A673 (cell line): ENCODE measurements at regions not wholly inside any gene's neighbourhood (a gene's known extent, or its start where the extent isn't known, plus 50 kb on each side); places are given as distances from the start of the nearest gene placed in this dataset.

Experiments
- BruUV-seq: library from RNA; stranded (reverse); fragments of 400-500 nt; replicated peaks from 2 replicates; lab custom pipeline; 2021; lab: Mats Ljungman, UMichigan
- CTCF ChIA-PET: fragments of 300-600 bp; sonication (Branson Sonifier 250); formaldehyde crosslinking; loops from one replicate; lab custom pipeline; 2022; ENCODE audit warnings: antibody characterized with exemption; lab: Charles Lee
- POLR2A ChIA-PET: fragments of 300-600 bp; sonication (Branson Sonifier 250); formaldehyde crosslinking; loops from one replicate; lab custom pipeline; 2022; ENCODE audit warnings: antibody characterized with exemption; ENCODE audit not compliant: low non-redundant PET; lab: Charles Lee
- DNase-seq: peaks from one replicate; pipeline ENCODE4 v3.0.0-alpha.2; 2015; ENCODE audit warnings: low spot score
- H3K27ac ChIP-seq: fragments of 200-600 bp; sonication (generic); 2 replicates; pipeline ENCODE4 v1.5.1; 2016; ENCODE audit warnings: mixed run types, low read depth, mild to moderate bottlenecking, mixed read lengths, antibody characterized with exemption, low read length; ENCODE audit not compliant: poor library complexity, severe bottlenecking
- H3K27me3 ChIP-seq: fragments of 200-600 bp; sonication (generic); replicated peaks from 2 replicates; pipeline ENCODE4 v1.6.1; 2017; ENCODE audit warnings: mixed run types, low read depth, mild to moderate bottlenecking, mixed read lengths, antibody characterized with exemption, low read length; ENCODE audit not compliant: insufficient read depth, poor library complexity
- H3K36me3 ChIP-seq: fragments of 200-600 bp; sonication (generic); 2 replicates; pipeline ENCODE4 v1.6.1; 2016; ENCODE audit warnings: mixed run types, mild to moderate bottlenecking, mixed read lengths, antibody characterized with exemption, low read length; ENCODE audit not compliant: insufficient read depth, poor library complexity, severe bottlenecking
- H3K4me1 ChIP-seq: fragments of 200-600 bp; sonication (generic); 2 replicates; pipeline ENCODE4 v1.6.1; 2017; ENCODE audit warnings: mixed run types, mild to moderate bottlenecking, mixed read lengths, antibody characterized with exemption, low read length; ENCODE audit not compliant: insufficient read depth, poor library complexity, severe bottlenecking
- H3K4me3 ChIP-seq: fragments of 200-600 bp; sonication (generic); 2 replicates; pipeline ENCODE4 v1.5.1; 2016; ENCODE audit warnings: low read depth, mixed run types, mild to moderate bottlenecking, mixed read lengths, low read length; ENCODE audit not compliant: poor library complexity, severe bottlenecking
- H3K9me3 ChIP-seq: fragments of 200-600 bp; sonication (generic); 2 replicates; pipeline ENCODE4 v1.6.1; 2016; ENCODE audit warnings: mixed run types, low read depth, mild to moderate bottlenecking, mixed read lengths, antibody characterized with exemption, low read length; ENCODE audit not compliant: poor library complexity, severe bottlenecking
- CTCF ChIP-seq: fragments of 300-800, 200-600 bp; sonication (generic); conservative IDR thresholded peaks from 2 replicates; pipeline ENCODE4 v1.5.1; 2017; ENCODE audit warnings: low read depth, mild to moderate bottlenecking, antibody characterized with exemption, low read length, moderate library complexity, mixed read lengths
- EZH2 ChIP-seq: fragments of 200-600 bp; sonication (generic); IDR thresholded peaks from 2 replicates; pipeline ENCODE4 v1.6.1; 2017; ENCODE audit warnings: borderline replicate concordance, low read depth, mild to moderate bottlenecking, mixed read lengths, antibody characterized with exemption, low read length; ENCODE audit not compliant: poor library complexity, severe bottlenecking
- intact Hi-C: fragments of 100-400 bp; cut with micrococcal nuclease; formaldehyde crosslinking; loops from one replicate; pipeline ENCODE4 v1.10.0; 2022; ENCODE audit not compliant: unreplicated experiment

GRCh38 chr18:40473221-40474029 is 1481.6 kb upstream of the PIK3C3 start:
- POLR2A ChIA-PET = no interaction called here
- no peaks in the 10 kb centered on the region for H3K27me3 ChIP-seq
- no TSS peak for BruUV-seq
- H3K27ac ChIP-seq = no peak overlapping the region
- intact Hi-C loops = no loop called here
- no peak overlapping the region for H3K4me3 ChIP-seq
- CTCF ChIA-PET = no interaction called here
- TF ChIP-seq CTCF (no peak), EZH2 (no peak)
- no peaks in the 10 kb centered on the region for H3K4me1 ChIP-seq
- no peaks in the 10 kb centered on the region for H3K9me3 ChIP-seq
- no peak for DNase-seq
- H3K36me3 ChIP-seq = no peaks in the 10 kb centered on the region

GRCh38 chr18:40470723-40471122 is 1484.3 kb upstream of the PIK3C3 start:
- Histone ChIP-seq H3K4me3 (no peak overlapping the region), H3K27ac (no peak overlapping the region), H3K27me3 (no peaks in the 10 kb centered on the region), H3K9me3 (no peaks in the 10 kb centered on the region), H3K36me3 (no peaks in the 10 kb centered on the region), H3K4me1 (no peaks in the 10 kb centered on the region)
- intact Hi-C loops = no loop called here
- CTCF ChIA-PET = no interaction called here
- no TSS peak for BruUV-seq
- no peak for DNase-seq
- POLR2A ChIA-PET = no interaction called here
- TF ChIP-seq EZH2 (no peak), CTCF (no peak)

- TF ChIP-seq CTCF (no peak), EZH2 (no peak)
- H3K4me3 ChIP-seq = no peak overlapping the region
- intact Hi-C loops = no loop called here
- no peaks in the 10 kb centered on the region for H3K4me1 ChIP-seq
- BruUV-seq = no TSS peak
- H3K36me3 ChIP-seq = no peaks in the 10 kb centered on the region
- no peak for DNase-seq
- H3K27ac ChIP-seq = no peak overlapping the region
- ChIA-PET CTCF (no interaction called here), POLR2A (no interaction called here)
- H3K9me3 ChIP-seq = no peaks in the 10 kb centered on the region
- H3K27me3 ChIP-seq = no peaks in the 10 kb centered on the region
Measured at GRCh38 chr18:40469851-40470250, 1485.2 kb upstream of the PIK3C3 start.
